Neuronal stem cell (in vitro differentiated cells): ENCODE measurements at regions not wholly inside any gene's neighbourhood (a gene's known extent, or its start where the extent isn't known, plus 50 kb on each side); places are given as distances from the start of the nearest gene placed in this dataset.

Source experiments
- DNase-seq: peaks from one replicate; pipeline ENCODE4 v3.0.0-alpha.2; 2013; ENCODE audit warnings: low spot score
- H2AFZ ChIP-seq: one replicate; pipeline ENCODE4 v1.6.1; 2013; ENCODE audit warnings: mild to moderate bottlenecking, low read length, inconsistent platforms
- H2AK5ac ChIP-seq: 2 replicates; pipeline ENCODE4 v1.6.1; 2013; ENCODE audit warnings: low read depth, mild to moderate bottlenecking, inconsistent platforms, low read length, moderate library complexity, mixed read lengths
- H2BK120ac ChIP-seq: 2 replicates; pipeline ENCODE4 v1.6.1; 2013; ENCODE audit warnings: low read depth, mild to moderate bottlenecking, inconsistent platforms, low read length, moderate library complexity, mixed read lengths
- H2BK12ac ChIP-seq: one replicate; pipeline ENCODE4 v1.6.1; 2013; ENCODE audit warnings: low read length, inconsistent platforms
- H2BK15ac ChIP-seq: 2 replicates; pipeline ENCODE4 v1.6.1; 2013; ENCODE audit warnings: mild to moderate bottlenecking, low read length, inconsistent platforms, mixed read lengths
- H2BK5ac ChIP-seq: one replicate; pipeline ENCODE4 v1.6.1; 2013; ENCODE audit warnings: inconsistent platforms, mild to moderate bottlenecking, low read length, moderate library complexity
- H3K14ac ChIP-seq: one replicate; pipeline ENCODE4 v1.6.1; 2013; ENCODE audit warnings: low read length, inconsistent platforms
- H3K18ac ChIP-seq: 2 replicates; pipeline ENCODE4 v1.6.1; 2013; ENCODE audit warnings: low read length, inconsistent platforms
- H3K23ac ChIP-seq: 2 replicates; pipeline ENCODE4 v1.6.1; 2013; ENCODE audit warnings: low read depth, mild to moderate bottlenecking, mixed read lengths, low read length, inconsistent platforms; ENCODE audit not compliant: poor library complexity
- H3K27ac ChIP-seq: replicated peaks from 3 replicates; pipeline ENCODE4 v1.5.1; 2013; ENCODE audit warnings: low read length, inconsistent platforms
- H3K27me3 ChIP-seq, 3 experiments: 2 replicates each; pipeline ENCODE4 v1.6.1; 2013; ENCODE audit warnings: low read length in 3 of 3, mild to moderate bottlenecking in 2 of 3, inconsistent platforms in 1 of 3, low read depth in 1 of 3, mixed read lengths in 1 of 3, moderate library complexity in 1 of 3; ENCODE audit not compliant: control insufficient read depth in 3 of 3, insufficient read depth in 3 of 3
- H3K36me3 ChIP-seq, 2 donors: replicated peaks in 1 of 2; 2 replicates each; pipeline ENCODE4 v1.6.1; 2013; ENCODE audit warnings: low read length in 2 of 2; ENCODE audit not compliant: control insufficient read depth in 2 of 2, insufficient read depth in 2 of 2
- H3K4ac ChIP-seq: 2 replicates; pipeline ENCODE4 v1.6.1; 2013; ENCODE audit warnings: inconsistent platforms, mild to moderate bottlenecking, low read length, moderate library complexity
- H3K4me1 ChIP-seq, 2 donors: 1 replicate in 1 of 2; 2 replicates in 1 of 2; pipeline ENCODE4 v1.6.1; 2013; ENCODE audit warnings: low read length in 2 of 2, low read depth in 1 of 2; ENCODE audit not compliant: control insufficient read depth in 2 of 2, insufficient read depth in 1 of 2
- H3K4me2 ChIP-seq: one replicate; pipeline ENCODE4 v1.6.1; 2013; ENCODE audit warnings: mild to moderate bottlenecking, low read length, inconsistent platforms; ENCODE audit not compliant: insufficient read depth, poor library complexity, severe bottlenecking
- H3K4me3 ChIP-seq, 2 donors: 2 replicates each; pipeline ENCODE4 v1.5.1; 2013; ENCODE audit warnings: low read length in 2 of 2, mild to moderate bottlenecking in 2 of 2, inconsistent platforms in 1 of 2, moderate library complexity in 1 of 2
- H3K79me1 ChIP-seq: one replicate; pipeline ENCODE4 v1.6.1; 2013; ENCODE audit warnings: low read depth, mild to moderate bottlenecking, inconsistent platforms, low read length, moderate library complexity
- H3K9ac ChIP-seq: one replicate; pipeline ENCODE4 v1.6.1; 2013; ENCODE audit warnings: mild to moderate bottlenecking, low read depth, low read length, inconsistent platforms; ENCODE audit not compliant: poor library complexity
- H3K9me3 ChIP-seq, 2 donors: replicated peaks in 1 of 2; 2 replicates each; pipeline versions ENCODE3 to v1.6.1; 2013; ENCODE audit warnings: low read length in 2 of 2, mild to moderate bottlenecking in 2 of 2, inconsistent platforms in 1 of 2, low read depth in 1 of 2, mixed read lengths in 1 of 2, moderate library complexity in 1 of 2; ENCODE audit not compliant: control insufficient read depth in 2 of 2, insufficient read depth in 1 of 2
- H4K8ac ChIP-seq: one replicate; pipeline ENCODE4 v1.6.1; 2013; ENCODE audit warnings: low read depth, mild to moderate bottlenecking, inconsistent platforms, low read length, moderate library complexity
- H4K91ac ChIP-seq: one replicate; pipeline ENCODE4 v1.6.1; 2013; ENCODE audit warnings: low read length, low read depth, mild to moderate bottlenecking, inconsistent platforms; ENCODE audit not compliant: poor library complexity
- WGBS, 2 donors: extraction: QIAGEN DNeasy Blood & Tissue Kit; methylation state at CpG; one replicate each; pipeline ENCODE4 v1.1.7; 2013; ENCODE audit warnings: missing lambda C conversion rate in 2 of 2, mixed read lengths in 1 of 2; ENCODE audit not compliant: insufficient read length in 2 of 2, insufficient replicate concordance in 1 of 2; ENCODE audit errors: extremely low coverage in 2 of 2; 5-methylcytosine and 5-hydroxymethylcytosine counted together

DNA sequence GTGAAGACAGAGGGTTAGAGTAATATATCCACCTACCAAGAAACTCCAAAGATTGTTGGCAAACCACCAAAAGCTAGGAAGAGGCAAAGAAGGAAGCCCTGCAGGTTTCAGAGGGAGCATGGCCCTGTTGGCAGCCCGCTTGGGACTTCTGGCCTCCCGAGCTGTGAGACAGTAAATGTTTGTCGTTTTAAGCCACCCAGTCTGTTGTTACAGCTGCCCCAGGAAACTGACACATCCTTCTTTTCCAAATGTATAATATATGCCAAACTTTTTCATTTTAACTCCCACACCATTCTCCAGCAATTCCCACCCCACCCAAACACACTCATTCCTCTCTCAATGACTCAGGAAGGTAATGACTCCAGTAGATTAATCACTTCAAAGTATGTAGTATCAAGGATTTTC, 74.0 kb downstream of the RPS29 start:
- H3K23ac ChIP-seq: no peak overlapping the region
- H3K9ac ChIP-seq: no peak overlapping the region
- no peak overlapping the region for H3K4me2 ChIP-seq
- no peak overlapping the region for H3K4me3 ChIP-seq
- H2BK120ac ChIP-seq: no peak overlapping the region
- no peak overlapping the region for H2AK5ac ChIP-seq
- no peak overlapping the region for H3K27ac ChIP-seq
- H2BK15ac ChIP-seq: no peak overlapping the region
- H3K36me3 ChIP-seq: no peaks in the 10 kb centered on the region
- no peak overlapping the region for H3K14ac ChIP-seq
- no peak overlapping the region for H3K4ac ChIP-seq
- H2BK5ac ChIP-seq: no peak overlapping the region
- no peaks in the 10 kb centered on the region for H3K27me3 ChIP-seq
- H2AFZ ChIP-seq: no peak overlapping the region
- no peak overlapping the region for H2BK12ac ChIP-seq
- H3K79me1 ChIP-seq: no peaks in the 10 kb centered on the region
- no peak for DNase-seq
- no peak overlapping the region for H3K18ac ChIP-seq
- H3K9me3 ChIP-seq: no peaks in the 10 kb centered on the region
- WGBS, 2 donors: no CpG with 5 or more reads among the region's 3 CpGs
- no peak overlapping the region for H4K8ac ChIP-seq
- H4K91ac ChIP-seq: no peak overlapping the region
- H3K4me1 ChIP-seq: no peaks in the 10 kb centered on the region

- Histone ChIP-seq H3K9me3 (no peaks in the 10 kb centered on the region), H3K27me3 (peaks cover 0 to 3% (median 0%) of the 10 kb centered on the region in 3 experiments), H3K9ac (no peak overlapping the region), H2BK15ac (no peak overlapping the region), H2BK120ac (no peak overlapping the region), H3K4me3 (no peak overlapping the region), H3K18ac (no peak overlapping the region), H3K36me3 (no peaks in the 10 kb centered on the region), H3K4ac (no peak overlapping the region), H3K4me2 (no peak overlapping the region), H3K14ac (no peak overlapping the region), H4K91ac (no peak overlapping the region), H3K23ac (no peak overlapping the region), H4K8ac (no peak overlapping the region), H2AFZ (no peak overlapping the region), H2BK5ac (no peak overlapping the region), H3K4me1 (peaks cover 0 to 2% of the 10 kb centered on the region in 2 donors), H3K27ac (no peak overlapping the region), H2BK12ac (no peak overlapping the region), H2AK5ac (no peak overlapping the region), H3K79me1 (no peaks in the 10 kb centered on the region)
- DNase-seq: no peak
Measured at GRCh38 chr14:49508124-49508523, 78.1 kb downstream of the RPS29 start.

- no peak overlapping the region for H3K4ac ChIP-seq
- H3K9me3 ChIP-seq: no peaks in the 10 kb centered on the region
- no peak overlapping the region for H4K8ac ChIP-seq
- H3K4me3 ChIP-seq: no peak overlapping the region
- no CpG with 5 or more reads among the region's 2 CpGs for WGBS, 2 donors
- no peak overlapping the region for H3K23ac ChIP-seq
- no peak overlapping the region for H3K18ac ChIP-seq
- H3K27me3 ChIP-seq: peaks cover 0 to 8% (median 0%) of the 10 kb centered on the region in 3 experiments
- H3K4me2 ChIP-seq: no peak overlapping the region
- H3K27ac ChIP-seq: no peak overlapping the region
- no peak overlapping the region for H3K14ac ChIP-seq
- H2BK5ac ChIP-seq: no peak overlapping the region
- H4K91ac ChIP-seq: no peak overlapping the region
- peaks cover 0 to 2% of the 10 kb centered on the region in 2 donors for H3K4me1 ChIP-seq
- H2BK12ac ChIP-seq: no peak overlapping the region
- no peak overlapping the region for H2BK15ac ChIP-seq
- H2AK5ac ChIP-seq: no peak overlapping the region
- H2BK120ac ChIP-seq: no peak overlapping the region
- no peaks in the 10 kb centered on the region for H3K79me1 ChIP-seq
- no peak overlapping the region for H2AFZ ChIP-seq
- H3K36me3 ChIP-seq: no peaks in the 10 kb centered on the region
- no peak overlapping the region for H3K9ac ChIP-seq
- DNase-seq: no peak
Measured at GRCh38 chr14:49506650-49507049, 79.5 kb downstream of the RPS29 start.

DNA sequence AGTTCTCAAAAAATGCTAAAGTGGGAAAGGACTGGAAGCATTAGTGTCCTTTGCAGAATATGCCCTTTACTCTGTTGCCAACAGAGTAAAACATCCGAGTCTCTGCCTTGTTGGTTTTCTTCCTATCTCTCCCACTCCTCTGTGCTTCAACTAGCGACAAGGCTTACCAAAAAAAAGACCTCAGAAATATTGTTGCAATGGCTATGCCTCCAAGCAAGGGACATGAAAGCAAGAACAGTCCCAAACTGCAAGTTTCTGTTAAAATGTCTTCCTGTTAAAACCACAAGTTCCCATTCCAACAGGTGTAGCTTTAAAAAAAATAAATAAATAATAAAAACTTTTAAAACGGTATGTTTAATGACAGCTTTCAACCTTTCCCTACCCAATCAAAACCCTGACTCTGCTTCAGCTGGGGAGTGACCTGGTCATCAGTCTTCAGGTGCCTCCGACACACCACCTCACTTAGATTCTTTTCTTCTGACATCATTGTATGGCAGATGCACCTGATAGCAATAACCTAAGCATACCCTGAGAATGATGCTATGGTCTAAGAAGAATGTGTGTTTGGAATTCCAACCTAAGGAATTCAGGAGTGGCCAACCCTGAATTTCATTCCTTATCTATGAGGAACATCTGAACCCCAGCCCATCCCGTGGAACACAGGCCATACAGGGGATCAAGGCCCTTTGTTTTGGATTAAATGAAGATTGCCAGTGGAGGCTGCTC, 81.0 kb downstream of the RPS29 start:
- no peak overlapping the region for H3K23ac ChIP-seq
- no peak overlapping the region for H3K4ac ChIP-seq
- H3K4me2 ChIP-seq: no peak overlapping the region
- peaks cover 0 to 16% (median 0%) of the 10 kb centered on the region in 3 experiments for H3K27me3 ChIP-seq
- no peak overlapping the region for H3K9ac ChIP-seq
- no peaks in the 10 kb centered on the region for H3K36me3 ChIP-seq
- H3K79me1 ChIP-seq: no peaks in the 10 kb centered on the region
- no peak overlapping the region for H3K18ac ChIP-seq
- no peak overlapping the region for H3K4me3 ChIP-seq
- no peak overlapping the region for H2BK120ac ChIP-seq
- no peak overlapping the region for H4K8ac ChIP-seq
- no peak overlapping the region for H2AK5ac ChIP-seq
- no peak overlapping the region for H2BK5ac ChIP-seq
- no peaks in the 10 kb centered on the region for H3K9me3 ChIP-seq
- no peak overlapping the region for H2BK12ac ChIP-seq
- no CpG with 5 or more reads among the region's 5 CpGs for WGBS, 2 donors
- DNase-seq: no peak
- H3K14ac ChIP-seq: no peak overlapping the region
- no peak overlapping the region for H2AFZ ChIP-seq
- H4K91ac ChIP-seq: no peak overlapping the region
- H2BK15ac ChIP-seq: no peak overlapping the region
- H3K27ac ChIP-seq: no peak overlapping the region
- H3K4me1 ChIP-seq: peaks cover 0 to 2% of the 10 kb centered on the region in 2 donors
